ENCODE measurements at regions not wholly inside any gene's neighbourhood (a gene's known extent, or its start where the extent isn't known, plus 50 kb on each side); places are given as distances from the start of the nearest gene placed in this dataset.

DNA sequence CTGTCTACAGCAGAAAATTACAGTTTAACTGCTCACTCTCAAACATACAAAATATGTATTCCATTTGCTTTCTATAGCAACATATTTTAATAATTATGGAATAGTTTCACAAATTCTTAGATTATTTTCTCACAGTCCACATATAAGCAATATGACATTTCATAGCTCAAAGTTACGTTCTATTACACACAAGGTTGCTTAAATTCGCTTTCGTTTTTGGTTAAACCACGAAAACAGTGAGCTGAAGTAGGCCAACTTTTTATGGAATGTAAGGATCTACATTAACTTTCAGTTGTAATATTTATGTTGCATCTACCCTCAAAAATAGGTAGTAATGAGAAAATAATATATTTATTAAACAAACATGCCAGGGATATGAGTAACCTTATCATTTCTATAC, 966.0 kb upstream of the ACO1 start:
- no peaks in the 10 kb centered on the region for H3K27me3 ChIP-seq (replicated peaks in 1 of 4; ENCODE audit: control insufficient read depth in 3 of 4, extremely low read depth in 1 of 4, insufficient read depth in 3 of 4, low read length in 3 of 4)
- TF ChIP-seq PHF8 (conservative IDR thresholded peaks at IDR 0.05; ENCODE audit: low read depth, low read length) (no peak), CREB1 (IDR thresholded peaks at IDR 0.05) (no peak), RAD21 (IDR thresholded peaks at IDR 0.05 in 1 of 2, conservative IDR thresholded peaks at IDR 0.05 in 1 of 2; ENCODE audit: low read depth in 2 of 2, low read length in 2 of 2) (no peak), SAP30 (IDR thresholded peaks at IDR 0.05; ENCODE audit: insufficient read depth, insufficient replicate concordance, low read length) (no peak), SIX5 (IDR thresholded peaks at IDR 0.05; ENCODE audit: low read depth, low read length) (no peak), MAFK (IDR thresholded peaks at IDR 0.05; ENCODE audit: low read depth, low read length) (no peak)
- no peak overlapping the region for H3K14ac ChIP-seq (ENCODE audit: insufficient read length)
- no peak overlapping the region for H2BK120ac ChIP-seq (replicated peaks; ENCODE audit: low read depth, low read length)
- no peak overlapping the region for H3K27ac ChIP-seq (ENCODE audit: low read depth, low read length)
- no peaks in the 10 kb centered on the region for H4K20me1 ChIP-seq (replicated peaks in 1 of 2; ENCODE audit: control insufficient read depth in 1 of 2, insufficient read depth in 2 of 2, low read length in 2 of 2)
- no peak overlapping the region for H2BK5ac ChIP-seq (ENCODE audit: low read depth, low read length)
- H3K4me2 ChIP-seq (ENCODE audit: insufficient read depth in 1 of 2, low read depth in 2 of 2, low read length in 2 of 2): no peak overlapping the region
- no peak overlapping the region for H3K4me3 ChIP-seq (ENCODE audit: extremely low read depth in 1 of 4, insufficient read depth in 2 of 4, low read depth in 3 of 4, low read length in 4 of 4)
- H4K5ac ChIP-seq (ENCODE audit: insufficient read length, low read depth, low read length): no peak overlapping the region
- ChIA-PET CTCF (ENCODE audit: partially characterized antibody) (no interaction called here), POLR2A (ENCODE audit: partially characterized antibody) (no interaction called here)
- no peak overlapping the region for H3K18ac ChIP-seq (ENCODE audit: extremely low read depth, low read length)
- H2BK15ac ChIP-seq (ENCODE audit: low read length): no peak overlapping the region
- H2BK20ac ChIP-seq (ENCODE audit: low read length): no peak overlapping the region
- peaks cover 5 to 6% of the 10 kb centered on the region in 2 experiments; a peak in 2 of 4 replicates for H3K9me3 ChIP-seq (ENCODE audit: insufficient read depth in 2 of 2, low read depth in 1 of 2, low read length in 1 of 2)
- H2AFZ ChIP-seq (ENCODE audit: low read length): no peak overlapping the region
- H2BK12ac ChIP-seq (ENCODE audit: low read depth, low read length): no peak overlapping the region
- no peak overlapping the region for H3K4ac ChIP-seq (replicated peaks; ENCODE audit: insufficient read length, low read depth, low read length)
- 99% methylated on average over 4 of the region's 4 CpGs; no CpG with 5 or more reads in 1 of the 2 experiments for WGBS, 2 experiments (ENCODE audit: extremely low coverage in 1 of 2, insufficient coverage in 1 of 2, insufficient read length in 1 of 2, insufficient replicate concordance in 2 of 2, low coverage in 1 of 2, low lambda C conversion rate in 2 of 2, missing lambda C conversion rate in 1 of 2)
- H3K23ac ChIP-seq (ENCODE audit: insufficient read length): no peak overlapping the region
- no peaks in the 10 kb centered on the region for H3K36me3 ChIP-seq (ENCODE audit: control insufficient read depth in 2 of 4, insufficient read depth in 4 of 4, low read length in 3 of 4)
- H3K9ac ChIP-seq (replicated peaks in 1 of 4; ENCODE audit: extremely low read depth in 1 of 4, low read depth in 3 of 4, low read length in 3 of 4): no peak overlapping the region
- H3K23me2 ChIP-seq (ENCODE audit: low read depth, low read length): no peaks in the 10 kb centered on the region; the same call in 1 of the 2 replicates
- no peaks in the 10 kb centered on the region for H3K4me1 ChIP-seq (replicated peaks in 1 of 4; ENCODE audit: control insufficient read depth in 3 of 4, insufficient read depth in 4 of 4, low read length in 3 of 4)
- H3K56ac ChIP-seq (replicated peaks; ENCODE audit: insufficient read length, low read depth, low read length): no peak overlapping the region
- no peak for DNase-seq (ENCODE audit: low read depth in 1 of 2, low spot score in 2 of 2)
- H3K79me1 ChIP-seq (ENCODE audit: low read depth, low read length): no peaks in the 10 kb centered on the region
- H4K91ac ChIP-seq (replicated peaks; ENCODE audit: insufficient read length, low read length): no peak overlapping the region
- no peak overlapping the region for H4K8ac ChIP-seq (ENCODE audit: extremely low read depth, insufficient read depth, low read length)
- no peak for FAIRE-seq
- H2AK5ac ChIP-seq (ENCODE audit: low read depth, low read length): no peak overlapping the region
- no peaks in the 10 kb centered on the region for H3K79me2 ChIP-seq (ENCODE audit: control insufficient read depth in 1 of 2, insufficient read depth in 2 of 2, low read length in 2 of 2)
